GM21737 (cell line): ENCODE measurements at regions not wholly inside any gene's neighbourhood (a gene's known extent, or its start where the extent isn't known, plus 50 kb on each side); places are given as distances from the start of the nearest gene placed in this dataset.
"Not testable (repeated sequence)": the region's sequence is repeated elsewhere in the genome, so short reads cannot be mapped to it uniquely, and the experiment has no call there.

Experiments
- ATAC-seq: cut with Tn5 transposase; IDR thresholded peaks from one replicate; pipeline ENCODE4 v1.9.1; 2021; ENCODE audit warnings: mild to moderate bottlenecking, moderate library complexity; ENCODE audit not compliant: unreplicated experiment

DNA sequence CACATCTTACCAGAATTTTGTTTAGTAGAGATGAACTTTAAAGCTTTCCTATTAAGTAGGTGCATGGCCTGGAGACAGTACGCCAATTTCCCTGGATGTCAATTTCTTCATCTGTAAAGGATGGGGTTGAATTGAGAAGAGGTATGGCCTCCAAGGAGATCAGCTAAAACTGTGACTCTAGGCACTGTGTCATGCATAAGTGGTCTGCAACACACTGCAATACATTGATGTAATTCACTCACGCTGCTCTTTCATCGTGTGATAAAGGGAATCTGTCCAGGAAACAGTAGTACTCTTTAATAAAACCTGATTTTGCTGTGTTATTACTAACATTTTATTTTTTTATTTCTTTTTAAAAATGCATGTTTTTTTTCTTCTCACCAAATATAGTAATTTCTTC lies 795.8 kb downstream of the DIAPH3 start:
- no peak for ATAC-seq

DNA sequence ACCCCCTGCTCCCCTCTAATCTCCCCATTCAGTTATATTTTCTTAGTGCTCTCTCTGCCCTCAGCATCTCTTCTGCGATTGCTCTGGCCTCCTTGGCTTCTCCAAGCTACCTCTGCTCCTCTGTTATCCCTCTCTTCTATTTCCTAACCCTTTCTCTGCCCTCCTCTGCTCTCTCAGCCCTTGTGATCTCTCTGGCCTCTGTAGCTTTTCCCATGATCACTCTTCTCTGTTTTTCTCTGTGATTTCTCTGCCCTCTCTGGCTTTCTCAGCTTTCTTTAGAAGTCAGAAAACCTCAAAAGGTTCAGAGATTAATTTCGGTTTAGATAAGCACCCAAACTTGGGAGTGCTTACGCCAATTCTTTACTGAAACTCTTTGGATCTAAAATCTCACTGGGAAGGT lies 795.0 kb downstream of the DIAPH3 start:
- ATAC-seq = no peak

DNA sequence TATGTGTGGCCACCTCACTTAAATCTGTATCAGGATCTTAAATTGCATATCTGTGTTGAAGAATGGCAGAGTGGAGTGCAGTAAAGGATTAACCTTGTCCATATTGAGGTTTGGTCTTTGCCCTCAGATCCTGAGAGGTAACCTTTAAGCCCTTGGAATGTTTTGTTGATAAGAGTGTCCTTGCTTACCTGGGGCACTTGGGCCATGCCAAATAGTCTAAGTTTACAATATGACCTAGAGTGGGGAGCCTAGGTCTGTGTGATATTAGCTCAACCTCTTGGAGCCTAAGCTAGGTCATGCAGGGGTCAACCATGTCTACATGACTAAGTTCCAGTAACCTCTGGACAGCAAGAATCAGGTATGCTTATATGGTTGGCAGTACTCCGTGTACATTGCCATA lies 792.5 kb downstream of the DIAPH3 start:
- ATAC-seq = no peak

DNA sequence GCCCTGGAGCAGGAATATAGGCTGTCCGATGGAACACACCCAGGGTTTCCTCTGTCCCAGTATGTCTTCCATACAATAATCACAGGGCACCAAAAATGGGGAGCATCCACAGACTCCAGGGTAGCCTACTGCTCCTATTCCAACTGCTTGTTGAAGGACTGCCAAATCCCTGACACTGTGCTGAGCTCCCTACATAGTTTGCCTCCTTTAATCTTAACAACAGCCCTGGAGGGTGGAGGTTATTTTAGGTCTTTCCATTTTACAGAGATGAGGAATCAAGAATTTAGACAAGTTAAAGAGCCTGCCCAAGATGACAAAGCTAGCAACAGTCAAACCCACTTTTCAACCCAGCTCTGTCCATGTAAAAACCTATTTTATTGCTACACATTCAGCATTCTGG lies 790.4 kb downstream of the DIAPH3 start:
- no peak for ATAC-seq

DNA sequence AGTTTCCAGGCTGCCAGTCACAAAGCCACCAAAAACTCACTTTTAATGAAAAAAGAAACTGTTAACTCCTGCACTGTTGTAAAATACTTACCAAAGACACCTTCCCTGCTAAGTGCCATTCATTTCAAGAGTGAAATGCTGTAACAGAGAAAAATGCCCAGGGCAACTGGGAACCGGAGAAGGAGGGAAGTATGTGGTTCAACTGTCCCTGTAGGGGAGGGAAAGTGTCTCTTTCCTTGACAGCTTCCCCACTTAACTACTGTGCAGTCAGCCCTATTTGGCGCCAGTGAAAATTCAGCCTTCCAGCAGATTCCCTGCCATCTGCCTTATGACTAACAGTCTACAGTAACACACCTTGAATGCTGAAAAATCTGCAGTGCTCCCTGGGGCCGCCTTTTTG lies 789.0 kb downstream of the DIAPH3 start:
- no peak for ATAC-seq

DNA sequence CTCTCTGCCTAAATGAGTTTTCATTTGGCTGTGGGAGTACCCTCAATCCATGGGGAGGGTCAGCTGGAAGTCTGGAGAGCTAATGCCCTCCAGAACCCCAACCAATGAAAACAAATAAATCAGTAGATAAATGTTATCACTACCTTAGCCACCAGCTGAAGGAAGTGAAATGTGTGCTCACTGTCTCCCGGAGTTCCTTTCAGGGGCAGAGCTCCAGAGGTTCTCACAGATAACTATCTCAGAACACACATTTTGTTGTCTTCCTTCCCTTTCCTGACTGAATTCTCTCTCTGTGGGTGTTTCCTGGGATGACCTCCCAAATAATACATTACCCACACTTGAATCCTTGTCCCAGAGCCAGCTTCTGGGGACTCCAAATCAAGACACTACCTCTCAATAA lies 779.6 kb downstream of the DIAPH3 start:
- no peak for ATAC-seq

DNA sequence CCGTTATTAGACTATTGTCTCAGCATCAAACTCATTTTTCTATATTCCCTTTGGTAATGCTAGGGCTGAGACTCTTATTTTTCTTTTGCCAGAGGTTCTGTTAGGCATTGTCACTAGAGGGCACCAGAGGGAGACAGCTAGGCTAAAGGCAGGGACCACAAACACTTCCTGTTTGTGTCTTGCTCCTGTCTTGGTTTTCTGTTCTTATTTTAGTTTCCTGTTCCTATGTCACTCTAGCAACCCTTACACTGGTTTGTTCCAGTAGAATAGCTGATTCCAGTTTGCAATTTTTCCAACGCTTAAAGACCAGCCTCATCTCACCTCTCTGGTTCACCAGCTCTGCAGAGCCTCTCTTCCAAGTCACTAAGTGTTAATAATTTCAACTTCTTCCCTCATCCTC lies 772.0 kb downstream of the DIAPH3 start:
- ATAC-seq = peak; percentile 100

DNA sequence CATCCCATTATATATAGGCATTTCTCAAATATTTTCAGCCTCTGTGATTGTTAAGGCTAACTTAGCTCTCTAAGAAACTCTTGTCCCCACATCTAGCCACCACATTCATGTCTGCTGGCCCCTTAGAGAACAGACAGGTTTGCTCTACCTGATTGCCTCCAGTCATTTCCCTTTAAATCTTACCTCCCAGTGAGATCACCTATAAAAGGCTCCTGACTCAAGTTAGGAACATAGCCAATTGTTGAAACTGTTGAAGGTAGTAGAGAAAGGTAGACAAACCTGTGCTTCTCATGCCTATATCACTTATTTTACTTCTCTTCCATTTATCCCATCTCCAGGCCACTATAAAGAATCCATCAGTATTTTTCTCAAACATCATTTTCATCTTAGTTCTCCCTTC lies 771.4 kb downstream of the DIAPH3 start:
- ATAC-seq = no peak

DNA sequence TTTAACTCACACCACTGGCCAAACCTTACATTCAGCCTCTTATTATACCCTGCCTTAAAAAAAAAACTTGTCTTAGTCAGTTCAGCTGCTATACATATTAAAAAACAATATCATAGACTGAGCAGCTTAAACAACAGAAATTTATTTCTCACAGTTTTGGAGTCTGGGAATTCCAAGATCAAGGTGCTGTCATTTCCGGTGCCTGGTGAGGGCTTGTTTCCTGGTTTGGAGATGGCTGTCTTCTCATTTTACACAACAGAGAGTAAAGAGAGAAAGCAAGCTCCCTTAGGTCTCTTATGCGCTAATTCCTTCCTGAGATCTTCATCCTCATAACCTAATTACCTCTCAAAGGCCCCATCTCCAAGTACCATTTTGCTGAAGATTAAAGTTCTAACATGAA lies 769.2 kb downstream of the DIAPH3 start:
- ATAC-seq = no peak

DNA sequence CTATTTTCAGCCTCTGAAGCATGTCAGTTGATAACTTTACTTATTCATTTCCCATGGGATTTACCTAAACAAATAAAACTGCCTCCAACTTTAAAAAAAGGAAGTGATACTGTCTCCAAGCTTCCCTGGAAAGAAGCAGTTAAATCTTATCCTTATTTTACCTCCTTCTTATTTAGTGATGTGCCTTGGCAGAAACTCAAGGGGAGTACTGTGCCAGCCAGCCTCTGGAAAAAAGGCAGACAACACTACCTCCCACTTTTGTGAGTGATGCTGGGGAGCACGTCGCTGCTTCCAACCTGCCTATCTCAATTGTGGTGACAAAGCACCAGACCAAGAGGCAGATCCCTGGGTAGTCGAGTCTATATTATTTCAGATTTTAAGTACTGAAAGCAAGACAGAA lies 765.6 kb downstream of the DIAPH3 start:
- no peak for ATAC-seq

DNA sequence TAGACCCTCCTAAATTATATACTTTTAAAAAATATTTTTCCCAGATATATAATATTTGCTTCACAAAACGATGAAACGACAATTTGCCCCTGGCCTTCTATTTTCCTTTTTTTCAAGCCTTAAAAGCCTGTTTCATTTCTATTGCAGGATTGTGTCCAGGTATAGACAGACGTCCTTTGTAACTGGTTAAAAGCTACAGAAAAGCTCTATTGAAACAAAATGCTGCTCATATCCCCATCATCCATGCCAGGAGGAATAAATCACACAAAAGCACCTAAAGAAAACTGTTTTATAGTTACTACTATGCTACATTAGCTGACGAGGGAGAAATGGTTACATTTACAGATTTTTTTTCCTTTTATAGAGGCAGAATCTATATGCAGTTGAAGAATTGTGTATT lies 765.1 kb downstream of the DIAPH3 start:
- ATAC-seq = no peak

DNA sequence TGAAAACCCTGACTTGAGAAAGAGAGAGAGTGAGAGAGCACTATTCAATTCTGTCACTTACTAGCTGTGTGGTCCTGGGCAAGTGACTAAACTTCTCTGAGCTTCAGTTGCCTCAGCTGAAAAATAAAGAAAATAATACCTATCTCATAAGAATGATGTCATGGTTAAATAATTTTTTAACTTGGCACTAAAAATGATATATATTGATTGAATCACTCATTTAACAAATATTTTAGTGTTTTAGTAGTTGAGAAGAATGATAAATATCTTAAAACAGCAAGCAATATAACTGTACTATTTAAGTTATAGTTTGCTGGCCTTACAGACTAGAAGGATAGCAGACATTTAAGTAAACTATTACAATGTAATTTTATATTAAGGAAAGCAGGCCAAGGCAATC lies 764.2 kb downstream of the DIAPH3 start:
- no peak for ATAC-seq

DNA sequence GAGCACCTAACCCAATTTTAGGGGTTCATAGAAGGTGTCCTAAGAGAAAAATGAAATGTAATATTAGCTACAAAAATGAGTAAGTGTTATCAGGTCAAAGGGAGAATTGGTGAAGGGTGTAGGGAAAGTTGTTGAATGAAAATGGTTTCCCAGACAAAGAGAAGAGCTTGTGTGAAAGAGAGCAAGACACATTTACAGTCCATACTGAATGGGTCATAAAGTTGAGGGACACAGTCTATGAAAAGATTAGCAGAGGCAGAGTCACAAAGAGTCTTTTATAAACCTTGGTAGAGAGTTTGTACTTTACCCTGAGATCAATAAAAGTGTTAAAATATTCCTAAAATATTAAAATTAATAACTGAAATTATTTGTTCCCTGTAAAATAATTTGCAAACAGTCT lies 759.4 kb downstream of the DIAPH3 start:
- ATAC-seq = no peak

DNA sequence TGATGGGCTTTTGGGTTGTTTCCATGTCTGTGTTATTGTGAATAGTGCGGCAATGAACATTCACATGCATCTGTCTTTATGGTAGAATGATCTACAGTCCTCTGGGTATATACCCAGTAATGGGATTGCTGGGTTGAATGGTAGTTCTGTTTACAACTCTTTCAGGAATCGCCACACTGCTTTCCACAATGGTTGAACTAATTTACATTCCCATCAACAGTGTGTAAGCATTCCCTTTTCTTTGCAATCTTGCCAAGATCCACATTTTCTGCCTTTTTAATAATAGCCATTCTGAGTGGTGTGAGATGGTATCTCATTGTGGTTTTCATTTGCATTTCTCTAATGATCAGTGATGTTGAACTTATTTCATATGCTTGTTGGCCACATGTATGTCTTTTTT lies 756.5 kb downstream of the DIAPH3 start:
- ATAC-seq = not testable (repeated sequence)

DNA sequence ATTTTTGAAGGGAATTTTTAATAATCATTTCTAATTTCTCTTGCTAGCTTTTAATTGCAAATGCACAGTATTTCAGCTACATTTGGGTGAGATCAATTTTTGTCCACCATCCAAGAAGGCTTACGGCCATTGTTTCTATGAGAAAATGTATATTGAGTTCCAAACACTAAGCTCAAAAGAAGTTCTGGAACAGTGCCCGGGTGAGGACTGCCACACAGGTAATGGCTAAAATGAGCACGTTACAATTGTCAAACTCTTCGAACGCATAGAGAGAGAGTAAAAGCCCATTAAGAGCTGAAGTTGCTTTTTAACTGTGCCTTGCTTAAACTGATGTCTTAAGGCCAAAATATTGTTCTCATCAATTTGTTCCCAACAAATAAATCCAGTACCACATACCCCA lies 755.0 kb downstream of the DIAPH3 start:
- ATAC-seq = no peak

DNA sequence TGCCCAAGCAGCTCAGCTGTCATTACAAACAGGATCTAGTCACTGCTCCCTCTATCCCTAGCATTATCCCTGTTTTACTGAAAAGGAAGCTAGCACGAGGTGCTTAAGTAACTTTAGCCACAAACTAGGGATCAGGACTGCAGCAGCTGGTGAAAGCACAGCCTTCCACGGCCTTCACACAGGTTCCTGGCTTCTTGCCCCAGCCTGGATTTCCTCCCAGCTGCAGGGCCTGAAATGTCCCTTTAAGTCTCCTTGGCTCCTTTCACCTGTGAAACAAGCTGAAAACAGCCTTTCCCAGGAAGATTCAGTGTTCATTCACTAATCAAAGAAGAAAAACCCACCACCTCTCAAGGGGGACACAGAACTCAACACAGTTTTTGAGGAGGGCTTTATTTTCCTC lies 754.5 kb downstream of the DIAPH3 start:
- ATAC-seq = no peak

DNA sequence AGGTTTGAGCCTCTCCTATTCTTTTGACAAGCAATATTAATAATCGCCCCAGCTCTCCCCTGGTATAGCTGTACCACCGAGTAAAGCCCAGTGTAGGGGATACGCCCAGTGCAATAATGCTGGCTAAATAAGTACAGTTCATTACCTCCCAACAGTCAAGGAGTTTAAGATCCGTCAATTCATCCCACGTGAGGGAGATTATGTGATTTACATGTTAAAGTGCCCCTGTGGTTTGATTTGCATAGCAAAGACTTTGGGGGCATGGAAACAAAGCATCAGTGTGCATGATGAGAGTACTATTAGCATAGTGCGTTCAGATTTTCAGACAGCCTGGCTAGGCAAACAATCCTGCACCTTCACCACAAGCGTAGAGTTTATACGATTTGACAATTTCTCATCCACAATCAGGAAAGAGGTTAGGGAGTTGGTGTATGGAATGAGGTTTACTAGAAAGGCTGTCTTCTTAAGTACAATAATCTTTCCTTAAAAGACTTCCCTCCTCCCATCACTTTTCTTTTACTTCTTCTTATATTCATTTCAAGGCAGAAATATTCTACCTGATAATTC lies 754.0 kb downstream of the DIAPH3 start:
- no peak for ATAC-seq

DNA sequence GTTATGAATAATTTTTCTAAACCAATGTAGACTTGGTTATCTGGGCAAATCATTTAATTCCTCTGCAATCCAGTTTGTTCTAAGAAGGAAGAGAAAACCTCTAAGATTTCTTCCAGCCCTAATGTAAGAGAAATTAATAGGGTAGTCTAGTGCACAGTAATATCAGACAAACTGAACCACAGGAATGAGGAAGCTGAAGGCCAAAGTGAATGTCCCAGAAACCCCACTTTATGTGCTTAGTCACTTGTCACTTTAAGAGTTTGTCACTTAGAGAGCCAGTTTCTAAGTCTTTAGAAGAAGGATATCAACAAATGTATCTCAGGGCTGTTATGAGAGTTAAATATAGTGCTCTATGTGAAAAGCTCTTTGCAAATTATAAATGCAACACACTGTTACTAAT lies 750.6 kb downstream of the DIAPH3 start:
- ATAC-seq = peak; percentile 71

DNA sequence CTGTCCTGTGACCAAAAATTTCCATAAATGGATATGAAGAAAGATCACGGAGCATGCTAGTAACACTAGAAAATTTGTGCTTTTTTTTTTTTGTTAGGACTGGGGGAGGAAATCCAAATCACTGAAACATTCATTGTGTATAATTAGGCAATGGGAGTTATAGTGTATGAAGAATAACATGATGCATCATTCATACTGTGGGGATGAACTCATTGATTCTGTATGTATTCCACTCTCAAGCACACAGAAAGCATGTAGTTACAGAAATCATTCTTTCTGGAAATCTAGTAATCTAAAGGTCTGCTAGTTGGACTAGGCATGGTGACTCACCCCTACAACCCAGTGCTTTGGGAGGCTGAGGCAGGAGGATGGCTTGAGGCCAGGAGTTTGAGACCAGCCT lies 749.7 kb downstream of the DIAPH3 start:
- ATAC-seq = no peak

DNA sequence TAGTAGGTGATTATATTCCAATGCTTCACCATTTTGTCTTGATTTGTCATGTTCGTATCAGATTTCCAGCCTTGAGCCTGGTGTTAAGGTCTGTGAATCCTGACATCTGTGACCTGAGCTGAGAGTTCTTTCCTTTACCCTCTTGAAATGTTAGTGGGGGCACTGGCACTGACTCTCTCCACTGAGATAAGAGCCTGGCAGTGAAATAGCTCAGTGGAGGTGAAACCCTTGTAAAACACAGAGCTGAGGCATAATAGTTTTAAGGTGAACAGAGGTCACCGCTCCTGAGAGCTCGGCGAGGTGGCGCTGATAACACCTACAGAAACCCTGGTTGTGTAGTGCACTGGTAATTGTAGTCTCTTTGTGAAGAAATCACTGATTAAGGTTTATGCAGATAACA lies 748.2 kb downstream of the DIAPH3 start:
- no peak for ATAC-seq

DNA sequence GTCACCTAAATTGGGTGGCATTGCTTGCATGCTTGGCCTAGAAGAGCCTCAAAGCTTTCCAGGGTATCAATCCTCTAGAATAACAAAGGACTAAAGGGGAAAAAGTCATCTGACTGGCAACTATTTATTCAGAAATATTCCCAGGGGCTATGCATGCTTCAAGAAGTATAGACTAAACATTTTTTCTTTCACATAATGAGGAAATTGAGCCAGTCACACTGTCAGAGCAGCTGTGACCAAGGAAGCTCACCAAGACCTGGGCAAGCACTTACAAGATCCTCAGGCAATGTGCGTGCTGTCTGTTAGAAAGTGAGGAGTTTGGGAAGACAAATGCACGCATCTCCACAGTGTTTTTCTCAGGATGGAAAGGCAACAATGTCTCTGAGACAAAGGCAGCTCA lies 747.2 kb downstream of the DIAPH3 start:
- no peak for ATAC-seq

DNA sequence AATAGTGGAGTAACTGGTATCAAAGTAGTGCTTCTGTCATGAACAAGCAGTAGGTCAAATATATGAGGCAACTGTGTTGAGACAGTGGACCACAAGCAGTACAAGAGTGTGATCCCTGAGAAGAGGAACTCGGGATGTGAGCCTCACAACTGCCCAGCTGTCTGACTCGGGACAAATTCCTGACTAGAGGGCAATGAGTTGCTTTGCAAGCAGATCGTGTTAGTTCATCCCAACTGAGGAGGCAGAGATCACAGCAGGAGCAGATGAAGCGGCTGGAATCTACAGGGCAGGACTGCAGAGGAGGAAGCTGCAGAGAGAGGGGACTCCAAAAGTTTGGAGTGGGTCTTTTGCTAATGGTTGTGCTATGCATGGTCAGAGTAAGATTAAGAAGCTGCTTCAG lies 741.1 kb downstream of the DIAPH3 start:
- no peak for ATAC-seq

DNA sequence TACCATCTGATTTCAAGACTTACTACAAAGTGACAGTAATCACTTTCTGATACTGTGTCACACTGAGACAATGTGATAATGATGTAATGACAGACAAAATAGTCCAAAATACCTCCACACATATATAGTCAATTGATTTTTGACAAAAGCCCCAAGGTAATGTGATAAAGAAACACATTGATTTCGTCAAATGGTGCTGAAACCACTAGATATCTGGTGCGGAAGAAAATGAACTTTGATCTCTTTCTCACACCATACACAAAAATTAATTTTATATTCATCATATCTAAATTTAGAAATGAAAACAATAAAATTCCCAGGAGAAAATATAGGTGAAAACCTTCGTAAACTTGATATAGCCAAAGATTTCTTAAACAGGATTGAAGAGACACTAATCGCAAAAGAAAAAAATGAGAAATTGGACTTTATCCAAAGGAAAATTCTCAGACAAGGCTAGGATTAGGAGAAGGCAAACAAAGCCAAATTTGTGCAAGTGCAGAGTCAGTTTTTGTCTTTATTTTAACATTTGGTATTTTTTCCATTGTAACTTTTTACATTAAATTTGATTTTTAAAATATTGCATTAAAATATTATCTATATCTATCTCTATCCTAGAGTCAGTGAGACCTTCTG lies 739.9 kb downstream of the DIAPH3 start:
- ATAC-seq = no peak
